PC-3 (cell line): ENCODE measurements at regions not wholly inside any gene's neighbourhood (a gene's known extent, or its start where the extent isn't known, plus 50 kb on each side); places are given as distances from the start of the nearest gene placed in this dataset.

ENCODE experiments used
- EZH2 ChIP-seq: fragments of 300-600 bp; sonication (generic); IDR thresholded peaks from one replicate; pipeline ENCODE4 v1.6.1; 2017; ENCODE audit warnings: antibody characterized with exemption, mild to moderate bottlenecking, low read length; ENCODE audit not compliant: unreplicated experiment
- EZH2phosphoT487 ChIP-seq: fragments of 300-600 bp; sonication (generic); IDR thresholded peaks from 2 replicates; pipeline ENCODE4 v1.6.1; 2018; ENCODE audit warnings: mild to moderate bottlenecking, antibody characterized with exemption, low read length, borderline replicate concordance
- TF ChIP-seq, protein P1 (sequence below): fragments of 300-600 bp; sonication (generic); conservative IDR thresholded peaks from 2 replicates; pipeline ENCODE4 v1.5.1; 2017; ENCODE audit warnings: antibody characterized with exemption, low read depth, mild to moderate bottlenecking, low read length

GRCh38 chr4:121562811-121563210, 134.0 kb downstream of the ANXA5 start:
- TF ChIP-seq, protein P1, sequence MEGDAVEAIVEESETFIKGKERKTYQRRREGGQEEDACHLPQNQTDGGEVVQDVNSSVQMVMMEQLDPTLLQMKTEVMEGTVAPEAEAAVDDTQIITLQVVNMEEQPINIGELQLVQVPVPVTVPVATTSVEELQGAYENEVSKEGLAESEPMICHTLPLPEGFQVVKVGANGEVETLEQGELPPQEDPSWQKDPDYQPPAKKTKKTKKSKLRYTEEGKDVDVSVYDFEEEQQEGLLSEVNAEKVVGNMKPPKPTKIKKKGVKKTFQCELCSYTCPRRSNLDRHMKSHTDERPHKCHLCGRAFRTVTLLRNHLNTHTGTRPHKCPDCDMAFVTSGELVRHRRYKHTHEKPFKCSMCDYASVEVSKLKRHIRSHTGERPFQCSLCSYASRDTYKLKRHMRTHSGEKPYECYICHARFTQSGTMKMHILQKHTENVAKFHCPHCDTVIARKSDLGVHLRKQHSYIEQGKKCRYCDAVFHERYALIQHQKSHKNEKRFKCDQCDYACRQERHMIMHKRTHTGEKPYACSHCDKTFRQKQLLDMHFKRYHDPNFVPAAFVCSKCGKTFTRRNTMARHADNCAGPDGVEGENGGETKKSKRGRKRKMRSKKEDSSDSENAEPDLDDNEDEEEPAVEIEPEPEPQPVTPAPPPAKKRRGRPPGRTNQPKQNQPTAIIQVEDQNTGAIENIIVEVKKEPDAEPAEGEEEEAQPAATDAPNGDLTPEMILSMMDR: no peak
- TF ChIP-seq EZH2: no peak
- no peak for TF ChIP-seq EZH2phosphoT487
